GM18502 (cell line): ENCODE measurements at regions not wholly inside any gene's neighbourhood (a gene's known extent, or its start where the extent isn't known, plus 50 kb on each side); places are given as distances from the start of the nearest gene placed in this dataset.
"Not testable (repeated sequence)": the region's sequence is repeated elsewhere in the genome, so short reads cannot be mapped to it uniquely, and the experiment has no call there.

ENCODE experiments used
- ATAC-seq: cut with Tn5 transposase; IDR thresholded peaks from one replicate; pipeline ENCODE4 v1.9.1; 2021; ENCODE audit warnings: mild to moderate bottlenecking; ENCODE audit not compliant: unreplicated experiment, poor library complexity

DNA sequence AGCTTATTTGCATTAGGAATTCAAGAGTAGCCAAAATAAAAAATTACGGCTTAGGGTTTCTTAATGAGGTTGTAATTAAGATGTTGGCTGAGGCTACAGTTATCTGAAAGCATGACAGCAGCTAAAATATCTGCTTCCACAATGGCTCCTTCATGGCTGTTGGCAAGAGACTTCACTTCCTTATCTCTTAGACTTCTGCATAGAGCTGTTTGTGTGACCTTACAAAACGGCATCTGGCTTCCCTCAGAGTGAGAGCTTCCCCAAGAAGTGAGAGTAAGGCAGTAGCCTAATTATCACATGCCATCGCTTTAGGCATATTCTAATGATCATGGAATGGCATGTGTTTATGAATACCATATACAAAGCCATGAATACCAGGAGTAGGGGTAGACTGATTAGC lies 57.6 kb downstream of the CCDC59 start:
- no peak for ATAC-seq

DNA sequence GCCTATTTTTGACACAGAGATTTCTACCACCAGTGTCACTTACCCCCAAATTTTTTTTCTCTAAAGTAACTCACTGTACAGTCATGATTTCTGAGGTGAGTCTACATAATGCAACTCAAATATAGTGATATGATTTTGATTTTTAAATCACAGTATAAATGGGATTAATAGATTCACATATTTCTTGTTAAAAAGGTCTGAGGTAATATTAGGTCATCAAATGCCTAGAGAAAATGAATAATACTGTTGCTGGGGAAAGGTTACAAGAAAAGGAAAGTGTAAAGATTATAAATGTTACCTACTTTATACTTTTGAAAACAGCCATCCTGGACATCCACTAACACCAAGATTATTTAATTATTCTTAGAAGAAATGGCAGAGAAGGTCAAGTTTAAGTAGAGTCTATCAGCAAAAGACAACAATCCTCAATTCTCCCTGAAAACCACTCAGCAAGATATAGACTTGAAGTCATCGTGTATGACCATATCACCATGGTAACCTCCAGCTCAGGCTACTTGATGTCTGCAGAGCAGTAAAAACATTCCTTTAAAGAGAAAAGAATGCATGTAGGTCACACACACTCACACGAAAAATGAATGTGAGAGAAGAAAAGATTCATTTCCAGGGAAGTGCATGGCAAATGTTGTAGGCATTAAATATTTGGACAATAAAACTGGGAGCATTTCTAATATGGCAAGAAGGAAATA lies 58.7 kb downstream of the CCDC59 start:
- ATAC-seq, result no peak

DNA sequence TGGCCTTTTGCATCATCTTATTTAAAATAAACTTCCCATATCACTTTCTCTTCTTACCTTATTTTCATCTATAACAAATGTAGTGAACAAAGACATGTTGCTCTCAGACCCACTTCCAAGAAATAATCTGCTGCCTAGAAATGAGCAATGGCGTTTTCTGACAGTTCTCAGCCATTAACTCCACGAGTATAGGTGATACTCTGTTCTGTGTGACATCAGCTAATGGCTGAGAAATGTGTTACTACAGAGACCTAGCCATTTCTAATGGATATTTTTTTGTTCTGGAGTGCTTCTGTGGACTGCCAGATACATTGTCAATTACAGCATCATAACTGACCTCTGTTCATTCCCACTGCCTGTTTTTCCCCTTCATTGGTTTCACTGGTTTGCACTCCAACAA lies 67.8 kb downstream of the CCDC59 start:
- ATAC-seq, result no peak

DNA sequence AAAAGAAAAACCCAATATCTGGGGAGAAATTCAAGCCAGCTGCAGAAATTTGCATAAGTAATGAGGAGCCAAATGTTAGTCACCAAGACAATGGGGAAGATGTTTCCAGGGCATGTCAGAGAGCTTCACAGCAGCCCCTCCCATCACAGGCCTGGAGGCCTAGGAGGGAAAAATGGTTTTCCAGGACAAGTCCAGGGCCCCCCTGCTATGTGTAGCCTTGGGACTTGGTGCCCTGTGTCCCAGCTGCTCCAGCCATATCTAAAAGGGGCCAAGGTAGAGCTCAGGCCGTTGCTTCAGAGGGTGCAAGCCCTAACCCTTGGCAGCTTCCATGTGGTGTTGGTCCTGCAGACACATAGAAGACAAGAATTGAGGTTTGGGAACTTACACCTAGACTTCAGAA lies 76.9 kb downstream of the CCDC59 start:
- ATAC-seq, result not testable (repeated sequence)

DNA sequence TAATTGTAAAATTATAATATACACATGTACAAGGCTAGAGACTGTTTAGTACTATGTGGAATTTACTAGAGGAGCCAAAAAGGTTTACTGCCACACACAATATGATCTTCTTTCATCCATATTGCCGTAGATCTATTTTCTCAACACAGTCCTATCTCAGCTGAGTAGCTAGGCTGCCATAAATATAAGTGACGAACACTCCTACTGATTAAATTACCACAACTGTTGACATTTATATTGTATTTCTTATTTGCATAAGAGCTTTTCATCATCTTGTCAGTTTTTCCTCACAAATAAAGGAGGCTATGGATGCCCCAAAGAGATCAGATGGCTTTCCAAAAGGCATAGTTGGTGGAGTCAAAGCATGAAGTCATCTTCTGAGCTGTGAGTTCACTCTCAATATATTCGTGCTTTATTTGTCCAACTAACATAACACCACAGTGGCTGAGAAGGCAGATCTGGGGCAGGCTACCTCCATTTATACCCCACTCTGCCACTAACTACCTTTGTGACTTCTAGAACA lies 78.6 kb downstream of the CCDC59 start:
- ATAC-seq, result no peak

DNA sequence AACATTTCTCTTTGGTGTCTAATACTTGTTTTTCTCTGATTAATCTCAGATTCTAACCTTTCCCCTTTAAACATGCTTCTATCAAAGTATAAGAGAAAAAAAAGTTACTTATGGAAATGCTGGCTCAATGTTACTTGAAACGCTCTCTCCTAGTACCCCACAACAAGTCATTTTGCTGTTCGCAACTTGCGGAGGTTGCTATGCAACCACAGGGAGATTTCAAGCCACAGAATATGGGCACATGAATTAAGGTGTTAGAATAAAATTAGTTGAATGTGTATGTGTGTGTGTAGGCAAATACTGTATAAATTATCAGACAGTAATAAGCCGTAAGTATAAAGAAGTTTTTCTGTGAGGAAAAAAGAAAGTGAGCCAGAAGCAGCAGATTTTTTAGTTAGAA lies 80.6 kb downstream of the CCDC59 start:
- no peak for ATAC-seq

DNA sequence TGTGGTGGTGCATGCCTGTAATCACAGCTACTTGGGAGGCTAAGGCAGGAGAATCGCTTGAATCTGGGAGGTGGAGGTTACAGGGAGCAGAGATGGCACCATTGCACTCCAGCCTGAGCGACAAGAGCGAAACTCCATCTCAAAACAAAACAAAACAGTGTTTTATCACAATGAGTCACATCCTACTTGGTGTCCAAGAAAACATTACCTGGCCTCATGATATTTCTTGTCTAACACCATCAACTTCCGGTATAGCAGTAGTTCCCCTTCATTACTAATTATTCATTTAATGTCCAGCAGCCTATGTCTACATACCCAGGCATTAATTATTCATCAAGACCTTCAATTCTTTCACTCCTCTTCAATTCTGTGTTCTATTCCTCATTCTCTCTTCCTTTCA lies 115.5 kb downstream of the CCDC59 start:
- no peak for ATAC-seq

DNA sequence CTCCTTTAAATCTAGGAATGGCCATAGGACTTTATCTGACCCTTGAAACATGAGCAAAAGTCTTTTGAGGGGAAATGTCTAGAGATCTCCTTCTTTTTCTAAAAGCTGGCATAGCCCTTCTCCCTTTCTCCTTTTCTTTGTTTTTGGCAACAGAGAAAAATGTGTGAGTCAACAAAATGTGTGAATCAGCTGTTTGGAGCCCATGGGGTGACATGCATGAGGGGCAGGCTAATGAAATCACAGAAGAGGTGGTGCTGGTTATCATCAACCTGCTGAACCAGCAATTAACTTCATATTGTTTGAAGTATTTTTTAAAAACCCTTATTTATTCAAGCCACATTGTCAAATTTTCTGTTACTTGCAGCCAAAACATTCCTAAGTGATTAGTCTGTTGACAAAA lies 132.3 kb downstream of the CCDC59 start:
- no peak for ATAC-seq

DNA sequence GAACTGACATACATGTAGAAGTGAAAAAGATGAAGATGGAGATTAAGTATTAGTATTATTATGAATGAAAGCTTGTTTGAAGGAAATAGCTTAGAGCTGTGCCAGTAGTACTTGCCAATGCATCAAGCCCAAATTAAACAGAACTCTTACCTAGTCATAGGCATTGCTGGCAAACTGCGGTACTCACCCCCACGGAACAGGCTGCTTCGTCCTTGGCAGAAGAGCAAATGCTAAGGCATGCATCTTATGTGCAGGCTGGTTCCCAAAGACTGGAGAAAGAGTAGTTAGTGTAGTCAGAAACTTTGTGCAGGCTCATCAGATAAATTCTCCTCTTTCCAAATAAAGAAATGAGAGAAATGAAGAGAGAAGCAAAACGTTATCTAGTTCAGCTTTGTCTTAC lies 134.8 kb downstream of the CCDC59 start:
- ATAC-seq, result no peak

DNA sequence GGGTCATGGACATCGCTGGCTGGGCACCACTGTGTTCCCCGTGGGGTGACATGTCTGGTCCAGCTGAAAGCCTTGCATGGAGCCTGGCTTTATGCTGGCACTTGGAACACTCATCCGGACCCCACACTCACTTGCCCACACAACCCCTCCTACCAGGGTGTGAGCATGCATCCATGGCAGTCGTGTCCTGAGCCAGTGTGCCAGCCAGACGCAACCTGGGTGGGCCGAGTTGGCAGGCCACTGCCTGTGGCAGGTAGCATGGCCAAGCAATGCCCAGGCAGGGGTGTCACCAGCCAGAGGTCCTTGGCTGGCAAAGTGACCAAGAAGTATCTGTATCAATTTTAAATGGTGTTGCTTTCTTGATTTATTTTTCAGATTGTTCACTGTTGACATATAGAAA lies 141.7 kb downstream of the CCDC59 start:
- no peak for ATAC-seq

DNA sequence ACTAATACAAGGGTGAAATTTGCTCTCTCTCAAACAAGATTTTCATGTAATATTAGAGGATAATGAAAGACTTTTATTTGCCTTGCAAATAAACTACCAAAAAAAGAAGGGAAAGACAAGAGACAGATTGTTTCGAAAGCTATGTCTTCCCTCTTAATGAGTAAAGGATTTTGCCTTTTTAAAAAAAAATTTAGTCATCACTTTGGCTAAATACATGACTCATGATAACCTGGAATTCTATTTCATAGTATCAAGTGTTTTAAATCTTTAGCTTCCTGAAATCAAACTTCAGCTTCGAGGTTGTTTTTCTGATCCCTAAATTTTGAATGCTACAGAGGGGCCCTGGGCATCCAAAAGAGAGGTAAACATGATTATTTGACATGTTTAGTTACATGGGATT lies 144.4 kb downstream of the CCDC59 start:
- no peak for ATAC-seq

DNA sequence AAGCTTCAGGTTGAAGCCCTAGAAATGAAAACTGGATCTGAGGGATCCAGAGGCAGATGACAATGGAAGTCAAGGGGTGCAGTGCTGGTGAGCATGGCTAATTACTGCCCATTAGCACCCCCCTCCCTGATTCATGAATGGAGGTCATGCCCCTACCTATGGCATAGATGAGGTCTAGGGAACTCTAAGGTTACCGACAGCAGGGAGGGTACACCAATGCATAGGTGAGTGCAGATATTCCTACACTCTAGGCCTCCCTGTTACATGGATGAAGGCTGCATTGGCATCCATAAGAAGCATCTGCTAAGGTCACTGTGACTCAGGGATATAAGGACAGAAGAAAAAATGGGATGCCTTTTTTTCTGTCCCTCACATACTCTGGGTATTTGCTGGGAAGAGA lies 147.3 kb downstream of the CCDC59 start:
- ATAC-seq, result no peak

DNA sequence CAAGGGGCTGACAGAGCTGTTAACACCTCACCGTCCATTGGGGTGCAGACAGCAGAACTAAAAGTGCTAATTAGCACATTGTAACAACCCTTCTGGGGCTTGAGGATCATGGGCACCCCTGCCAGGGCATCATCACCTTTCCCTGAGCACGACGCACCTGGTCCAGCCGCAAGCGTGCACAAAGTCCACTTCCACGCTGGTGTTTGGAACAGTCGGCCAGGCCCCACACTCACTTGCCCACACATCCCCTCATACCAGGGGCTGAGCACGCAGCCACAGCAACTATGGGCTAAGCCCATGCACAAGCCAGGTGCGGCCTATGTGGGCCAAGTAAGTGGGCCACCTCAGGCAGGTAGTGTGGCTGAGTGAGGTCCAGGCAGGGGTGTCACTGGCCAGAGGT lies 148.7 kb downstream of the CCDC59 start:
- no peak for ATAC-seq

DNA sequence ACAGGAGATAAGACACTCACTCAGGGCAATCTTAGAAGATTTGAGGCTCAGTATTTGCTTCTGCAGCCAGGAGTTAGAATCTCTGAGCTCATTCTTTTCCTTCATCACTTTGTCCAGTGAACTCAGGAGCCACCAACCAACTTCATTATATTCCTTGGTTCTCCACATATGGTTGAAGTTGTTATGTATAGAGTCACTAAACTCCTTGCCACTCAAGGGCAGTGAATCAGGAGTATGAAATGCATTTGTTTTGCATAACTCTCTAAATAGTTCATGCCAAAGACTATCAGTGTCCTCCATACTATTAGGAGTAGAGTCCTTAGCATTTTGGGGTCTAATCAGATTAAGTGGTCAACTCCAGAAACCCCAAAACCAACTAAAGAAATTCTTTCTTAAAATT lies 150.6 kb downstream of the CCDC59 start:
- no peak for ATAC-seq

DNA sequence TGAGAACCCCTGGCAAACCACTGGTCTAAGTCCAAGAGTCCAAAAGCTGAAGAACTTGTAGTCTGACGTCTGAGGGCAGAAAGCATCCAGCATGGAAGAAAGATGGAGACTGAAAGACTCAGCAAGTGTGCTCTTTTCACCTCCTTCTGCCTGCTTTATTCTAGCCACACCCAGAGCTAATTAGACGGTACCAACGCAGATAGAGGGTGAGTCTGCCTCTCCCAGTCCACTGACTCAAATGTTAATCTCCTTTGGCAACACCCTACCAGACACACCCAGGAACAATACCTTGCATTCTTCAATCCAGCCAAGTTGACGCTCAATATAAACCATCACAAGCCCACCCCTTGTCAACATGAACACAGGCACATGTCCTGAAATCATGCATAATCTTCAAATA lies 155.1 kb downstream of the CCDC59 start:
- ATAC-seq, result no peak

DNA sequence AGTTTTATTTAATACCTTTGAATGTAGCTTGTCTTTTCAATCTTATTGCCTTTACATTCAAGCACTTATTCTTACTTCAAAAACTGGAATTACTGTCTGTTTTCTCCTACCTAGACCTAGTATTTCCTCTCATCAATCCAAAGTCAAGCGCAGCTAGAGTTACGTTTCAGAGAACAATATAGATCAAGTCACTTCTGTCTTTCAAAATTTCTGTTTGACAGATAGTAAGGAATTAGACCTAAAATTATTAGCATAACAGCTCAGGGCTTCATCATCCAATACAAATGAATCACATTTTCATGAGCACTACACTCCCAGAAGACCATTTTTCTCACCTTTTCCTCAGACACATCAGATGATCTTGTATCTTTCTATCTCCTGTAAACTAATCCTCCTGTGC lies 170.6 kb downstream of the CCDC59 start:
- no peak for ATAC-seq

DNA sequence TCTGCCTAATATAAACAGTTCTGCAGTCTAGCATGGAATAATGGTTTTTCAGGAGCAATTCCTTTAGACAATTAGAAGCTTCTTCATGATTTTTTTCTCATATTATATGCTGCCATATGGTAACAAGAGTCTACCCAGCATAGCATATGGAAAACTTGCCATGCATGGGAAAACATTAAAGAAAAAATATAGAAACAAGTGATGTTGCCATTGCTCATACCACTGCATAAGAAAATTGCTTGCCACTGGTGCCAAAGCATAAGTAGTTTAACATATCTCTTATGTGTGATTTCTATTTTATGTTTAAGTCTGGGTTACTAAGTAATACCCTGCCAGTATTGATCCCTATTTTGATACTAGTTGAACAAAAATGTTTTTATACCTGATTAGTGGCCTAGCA lies 171.2 kb downstream of the CCDC59 start:
- ATAC-seq, result no peak

DNA sequence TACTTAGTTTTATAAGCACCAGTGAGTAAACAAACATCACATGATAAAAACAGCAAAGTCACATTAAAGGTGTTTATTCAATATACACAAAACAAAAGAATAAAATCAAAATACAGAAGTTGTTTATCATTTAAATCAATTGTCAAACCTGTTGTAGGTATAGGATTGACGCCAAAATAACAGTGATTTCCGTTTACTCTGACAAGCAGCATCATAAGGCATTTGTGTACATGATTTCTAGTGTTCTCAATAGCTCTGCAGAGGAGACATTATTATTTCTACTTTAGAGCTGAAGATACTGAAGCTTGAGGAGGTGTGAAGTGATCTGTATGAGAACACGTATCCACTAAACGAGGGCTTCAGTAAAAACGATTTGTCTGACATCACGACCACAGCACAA lies 171.9 kb downstream of the CCDC59 start:
- no peak for ATAC-seq

DNA sequence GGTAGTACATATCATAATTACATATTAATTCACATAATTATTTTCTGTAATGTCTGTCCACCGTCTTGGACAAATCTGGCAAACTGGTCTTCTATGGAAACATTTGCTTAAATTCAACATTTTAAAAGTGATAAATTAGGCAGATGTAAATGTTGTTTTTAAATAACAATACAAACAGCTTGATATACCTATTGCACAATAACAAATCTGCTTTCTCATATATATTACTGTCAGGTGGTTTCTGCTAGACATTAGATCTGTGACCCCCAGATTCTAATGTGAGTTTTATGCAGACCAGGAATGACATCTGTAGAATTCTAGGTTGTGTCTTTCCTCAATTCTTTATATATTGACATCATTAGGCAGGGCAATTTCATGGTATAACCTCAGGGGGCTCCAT lies 173.3 kb downstream of the CCDC59 start:
- no peak for ATAC-seq

DNA sequence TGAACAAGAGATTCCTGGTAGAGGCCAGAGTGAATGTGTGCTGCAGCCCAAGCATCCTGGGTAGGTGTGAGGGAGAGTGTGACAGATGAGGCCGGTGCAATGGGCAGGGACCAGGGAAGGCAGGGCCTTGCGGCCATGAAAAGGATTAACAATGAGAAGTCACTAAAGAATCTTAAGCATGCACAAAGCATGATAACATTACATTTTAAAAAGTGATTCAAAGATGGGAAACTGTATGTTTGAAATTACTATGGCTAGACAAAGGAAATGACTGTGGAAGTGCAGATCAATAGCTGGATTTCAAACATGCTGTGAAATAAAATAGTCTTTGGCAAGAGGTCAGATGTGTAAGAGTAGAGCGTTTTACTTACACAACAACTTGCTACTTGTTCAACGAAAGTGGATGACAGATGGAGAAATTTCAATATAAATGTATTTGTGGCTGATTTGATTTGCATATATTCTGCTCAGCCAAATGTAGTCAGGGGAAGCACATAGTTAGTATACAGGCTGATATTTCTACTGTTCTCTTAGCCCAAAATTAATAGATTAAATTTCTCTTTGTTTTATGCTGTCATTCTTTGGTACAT lies 175.5 kb downstream of the CCDC59 start:
- ATAC-seq, result no peak

DNA sequence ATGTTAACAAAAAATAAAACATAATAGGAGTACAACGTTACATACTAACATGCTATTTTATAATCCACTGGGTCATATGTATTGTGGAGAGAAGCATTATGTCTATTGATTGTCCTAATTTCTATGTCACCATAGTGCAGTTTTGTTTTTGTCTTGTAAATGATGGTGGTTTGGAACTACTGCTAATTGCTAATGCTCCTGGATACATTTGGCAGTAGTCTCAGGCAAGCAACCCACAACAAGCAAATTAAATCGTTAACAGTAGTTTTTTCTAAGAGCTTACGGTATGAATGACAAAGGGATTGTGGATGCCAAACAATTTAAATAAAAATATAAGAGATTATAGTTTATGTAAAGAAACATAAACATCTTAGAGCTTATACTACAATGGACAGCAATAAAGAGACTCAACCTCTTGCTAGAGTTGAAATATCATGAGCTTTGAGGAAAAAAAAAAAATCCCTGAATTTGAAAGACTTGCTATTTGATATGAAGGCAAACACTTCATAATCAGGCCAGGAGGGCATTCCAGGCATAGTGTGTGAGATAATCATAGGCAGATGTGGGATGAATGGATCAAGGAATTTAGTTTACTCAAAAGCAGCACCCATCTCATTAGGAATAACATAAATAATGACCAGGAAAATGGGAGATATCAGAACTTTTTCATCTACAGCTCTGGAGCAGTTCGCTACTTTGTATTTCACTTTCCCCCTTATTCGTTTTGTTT lies 181.3 kb downstream of the CCDC59 start:
- no peak for ATAC-seq

DNA sequence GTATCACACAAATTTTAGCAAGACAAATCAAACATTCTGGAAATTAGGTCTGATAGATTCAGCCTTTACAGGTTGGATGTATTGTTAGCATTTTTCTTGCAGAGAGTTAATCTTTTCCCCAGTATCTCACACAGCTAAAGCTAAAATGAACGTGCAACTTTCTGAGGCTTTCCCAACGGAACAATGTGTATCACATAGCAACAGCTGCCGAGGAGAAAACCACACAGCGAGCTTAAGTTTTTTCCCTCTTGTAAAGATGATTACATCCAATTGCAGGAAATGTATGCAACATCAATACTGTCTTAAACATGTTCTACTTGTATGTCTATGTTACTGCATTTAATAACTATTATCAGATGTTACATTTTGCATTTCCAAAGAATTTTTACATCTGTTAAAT lies 182.2 kb downstream of the CCDC59 start:
- ATAC-seq, result no peak
